OCI-LY7 (cell line): ENCODE measurements at regions not wholly inside any gene's neighbourhood (a gene's known extent, or its start where the extent isn't known, plus 50 kb on each side); places are given as distances from the start of the nearest gene placed in this dataset.

ENCODE experiments used
- BruUV-seq: library from RNA; stranded (reverse); fragments of 400-500 nt; replicated peaks from 2 replicates; lab custom pipeline; 2021; lab: Mats Ljungman, UMichigan
- CTCF ChIA-PET: fragments of 300-600 bp; sonication (Branson Sonifier 250); formaldehyde crosslinking; loops from one replicate; lab custom pipeline; 2022; ENCODE audit warnings: antibody characterized with exemption; ENCODE audit not compliant: unreplicated experiment; lab: Charles Lee
- POLR2A ChIA-PET: fragments of 300-600 bp; sonication (Branson Sonifier 250); formaldehyde crosslinking; loops from one replicate; lab custom pipeline; 2022; ENCODE audit warnings: antibody characterized with exemption; lab: Charles Lee
- DNase-seq: peaks from one replicate; pipeline ENCODE4 v3.0.0-alpha.2; 2015; ENCODE audit warnings: low spot score
- H2AFZ ChIP-seq: fragments of 200-600 bp; sonication (generic), shearing (Covaris generic); 2 replicates; pipeline ENCODE4 v1.6.1; 2014; ENCODE audit warnings: mild to moderate bottlenecking, antibody characterized with exemption, low read length, moderate library complexity
- H3K27ac ChIP-seq: fragments of 200-600 bp; sonication (generic); 2 replicates; pipeline ENCODE4 v1.5.1; 2014; ENCODE audit warnings: mixed run types, low read depth, mild to moderate bottlenecking, moderate library complexity, low read length, inconsistent platforms; ENCODE audit not compliant: poor library complexity, severe bottlenecking
- H3K36me3 ChIP-seq: fragments of 200-600 bp; sonication (generic); 2 replicates; pipeline ENCODE4 v1.6.1; 2014; ENCODE audit warnings: mild to moderate bottlenecking, antibody characterized with exemption, low read length, moderate library complexity, mixed read lengths; ENCODE audit not compliant: insufficient read depth
- H3K4me1 ChIP-seq: fragments of 200-600 bp; sonication (generic); 2 replicates; pipeline ENCODE4 v1.5.1; 2014; ENCODE audit warnings: mild to moderate bottlenecking, low read length; ENCODE audit not compliant: insufficient read depth, poor library complexity, severe bottlenecking
- H3K4me2 ChIP-seq: fragments of 200-600 bp; sonication (generic); 2 replicates; pipeline ENCODE4 v1.6.1; 2014; ENCODE audit warnings: mild to moderate bottlenecking, low read length
- H3K4me3 ChIP-seq: fragments of 200-600 bp; sonication (generic); 2 replicates; pipeline ENCODE4 v1.5.1; 2014; ENCODE audit warnings: mild to moderate bottlenecking, low read depth, low read length; ENCODE audit not compliant: poor library complexity, severe bottlenecking
- H3K79me2 ChIP-seq: fragments of 200-600 bp; sonication (generic); 2 replicates; pipeline ENCODE4 v1.6.1; 2016; ENCODE audit warnings: low read depth, mild to moderate bottlenecking, low read length, moderate library complexity, mixed read lengths; ENCODE audit not compliant: insufficient read depth
- H3K9me2 ChIP-seq: fragments of 200-600 bp; sonication (generic); 2 replicates; pipeline ENCODE4 v1.6.1; 2016; ENCODE audit warnings: mild to moderate bottlenecking, low read length, mixed read lengths; ENCODE audit not compliant: insufficient read depth
- H3K9me3 ChIP-seq: fragments of 200-600 bp; sonication (generic); 2 replicates; pipeline ENCODE4 v1.6.1; 2014; ENCODE audit warnings: mild to moderate bottlenecking, mixed run types, low read length, mixed read lengths
- H4K20me1 ChIP-seq: fragments of 200-600 bp; sonication (generic); 2 replicates; pipeline ENCODE4 v1.6.1; 2014; ENCODE audit warnings: mild to moderate bottlenecking, antibody characterized with exemption, low read length, moderate library complexity, mixed read lengths; ENCODE audit not compliant: insufficient read depth
- CTCF ChIP-seq: fragments of 200-600 bp; sonication (generic); conservative IDR thresholded peaks from 2 replicates; pipeline ENCODE4 v1.5.1; 2014; ENCODE audit warnings: mild to moderate bottlenecking, antibody characterized with exemption, low read length, moderate library complexity, mixed read lengths
- EZH2phosphoT487 ChIP-seq: fragments of 200-600 bp; sonication (generic); IDR thresholded peaks from 2 replicates; pipeline ENCODE4 v1.6.1; 2018; ENCODE audit warnings: low read depth, borderline replicate concordance, mild to moderate bottlenecking, mixed run types, antibody characterized with exemption, low read length, moderate library complexity, mixed read lengths
- intact Hi-C: fragments of 100-400 bp; cut with micrococcal nuclease; formaldehyde crosslinking; loops from one replicate; pipeline ENCODE4 v1.10.0; 2022; ENCODE audit not compliant: unreplicated experiment

- H3K27ac ChIP-seq = no peak overlapping the region
- no peaks in the 10 kb centered on the region for H3K9me2 ChIP-seq
- no TSS peak for BruUV-seq
- TF ChIP-seq CTCF = no peak
- no peak for TF ChIP-seq EZH2phosphoT487
- no peak overlapping the region for H2AFZ ChIP-seq
- no peaks in the 10 kb centered on the region for H4K20me1 ChIP-seq
- POLR2A ChIA-PET = no interaction called here
- no peak overlapping the region for H3K4me3 ChIP-seq
- H3K4me1 ChIP-seq = no peaks in the 10 kb centered on the region
- H3K79me2 ChIP-seq = no peaks in the 10 kb centered on the region
- intact Hi-C loops = no loop called here
- DNase-seq = no peak
- CTCF ChIA-PET = no interaction called here
- H3K36me3 ChIP-seq = no peaks in the 10 kb centered on the region
- H3K9me3 ChIP-seq = no peaks in the 10 kb centered on the region
- H3K4me2 ChIP-seq = no peak overlapping the region
Measured at GRCh38 chr17:77637818-77638575, 320.5 kb upstream of the TNRC6C start.

DNA sequence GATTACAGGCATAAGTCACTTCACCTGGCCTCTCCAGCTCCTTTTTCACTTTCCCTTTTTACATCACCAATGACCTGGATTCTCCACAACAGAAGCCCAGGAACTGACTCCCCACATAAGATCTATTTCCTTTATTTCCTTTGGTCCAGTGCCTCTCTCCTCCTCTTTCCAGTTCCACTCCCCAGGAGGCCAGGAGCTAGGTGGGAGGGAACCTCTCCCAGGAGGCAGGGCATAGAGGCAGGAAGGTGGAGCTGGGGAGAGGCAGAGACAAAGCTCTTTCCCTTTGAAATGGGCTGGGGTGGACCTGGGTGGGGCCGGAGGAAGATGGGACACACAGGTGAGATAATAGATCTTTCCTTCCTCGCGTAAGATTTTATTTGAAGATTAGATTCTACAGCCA lies 318.3 kb upstream of the TNRC6C start:
- Histone ChIP-seq H3K36me3 (no peaks in the 10 kb centered on the region), H4K20me1 (no peaks in the 10 kb centered on the region), H3K79me2 (no peaks in the 10 kb centered on the region), H3K27ac (no peak overlapping the region), H3K4me1 (no peaks in the 10 kb centered on the region), H3K9me2 (no peaks in the 10 kb centered on the region), H3K9me3 (no peaks in the 10 kb centered on the region), H2AFZ (no peak overlapping the region), H3K4me2 (no peak overlapping the region), H3K4me3 (no peak overlapping the region)
- POLR2A ChIA-PET = interaction anchor here (0.7 kb wide), 1 partner anchor 113 kb away, joined by 6 read pairs; no protein-coding TSS in a partner anchor
- BruUV-seq = no TSS peak
- DNase-seq = no peak
- CTCF ChIA-PET = interaction anchor here (1.0 kb wide), 1 partner anchor 27 kb away, joined by 3 read pairs; no protein-coding TSS in a partner anchor
- TF ChIP-seq CTCF (no peak), EZH2phosphoT487 (no peak)
- intact Hi-C loops = no loop called here
